Neural cell (in vitro differentiated cells): ENCODE measurements at regions not wholly inside any gene's neighbourhood (a gene's known extent, or its start where the extent isn't known, plus 50 kb on each side); places are given as distances from the start of the nearest gene placed in this dataset.

Experiments used
- H2AFZ ChIP-seq: fragments of 200-600, 300-800 bp; sonication (generic), shearing (Covaris generic); 2 replicates; pipeline ENCODE4 v1.6.0; 2014; ENCODE audit warnings: low read depth, mild to moderate bottlenecking, antibody characterized with exemption, low read length, moderate library complexity
- H3F3A ChIP-seq: fragments of 200-600 bp; shearing (Covaris generic); 2 replicates; pipeline ENCODE4 v1.6.1; 2016; ENCODE audit warnings: mild to moderate bottlenecking, moderate library complexity, mixed read lengths, antibody characterized with exemption, low read length; ENCODE audit not compliant: insufficient read depth, poor library complexity, severe bottlenecking
- H3K27ac ChIP-seq: fragments of 200-600, 300-800 bp; sonication (generic), shearing (Covaris generic); 2 replicates; pipeline ENCODE4 v1.5.1; 2014; ENCODE audit warnings: mild to moderate bottlenecking, low read length, moderate library complexity
- H3K27me3 ChIP-seq: fragments of 300-800, 200-600 bp; sonication (generic), shearing (Covaris generic); 2 replicates; pipeline ENCODE4 v1.6.0; 2014; ENCODE audit warnings: mild to moderate bottlenecking, low read depth, low read length, moderate library complexity; ENCODE audit not compliant: insufficient read depth
- H3K36me3 ChIP-seq: fragments of 300-800, 200-600 bp; sonication (generic), shearing (Covaris generic); 2 replicates; pipeline ENCODE4 v1.5.1; 2014; ENCODE audit warnings: mild to moderate bottlenecking, antibody characterized with exemption, low read length, moderate library complexity; ENCODE audit not compliant: insufficient read depth
- H3K4me2 ChIP-seq: fragments of 300-800, 200-600 bp; sonication (generic), shearing (Covaris generic); 2 replicates; pipeline ENCODE4 v1.6.0; 2014; ENCODE audit warnings: mild to moderate bottlenecking, low read length
- H3K4me3 ChIP-seq: fragments of 300-800, 200-600 bp; sonication (generic), shearing (Covaris generic); 2 replicates; pipeline ENCODE4 v1.5.1; 2014; ENCODE audit warnings: mild to moderate bottlenecking, low read length, moderate library complexity
- H3K79me2 ChIP-seq: fragments of 200-600 bp; shearing (Covaris generic); replicated peaks from 2 replicates; pipeline ENCODE4 v1.6.0; 2014; ENCODE audit warnings: mild to moderate bottlenecking, low read length, moderate library complexity; ENCODE audit not compliant: insufficient read depth
- H3K9ac ChIP-seq: fragments of 300-800, 200-600 bp; sonication (generic), shearing (Covaris generic); 2 replicates; pipeline ENCODE4 v1.6.1; 2016; ENCODE audit warnings: mild to moderate bottlenecking, low read length, mixed read lengths
- H3K9me2 ChIP-seq: fragments of 200-600 bp; shearing (Covaris generic); 2 replicates; pipeline ENCODE4 v1.6.1; 2016; ENCODE audit warnings: mild to moderate bottlenecking, low read length, mixed read lengths; ENCODE audit not compliant: insufficient read depth
- H3K9me3 ChIP-seq: fragments of 200-600, 300-800 bp; sonication (generic), shearing (Covaris generic); 2 replicates; pipeline ENCODE4 v1.6.1; 2016; ENCODE audit warnings: mild to moderate bottlenecking, mixed run types, low read length, moderate library complexity, mixed read lengths
- H4K20me1 ChIP-seq: fragments of 200-600 bp; shearing (Covaris generic); 2 replicates; pipeline ENCODE4 v1.6.1; 2016; ENCODE audit warnings: mild to moderate bottlenecking, mixed run types; ENCODE audit not compliant: insufficient read depth
- CTCF ChIP-seq: fragments of 450-650 bp; IDR thresholded peaks from 2 replicates; pipeline ENCODE4 v1.5.1; 2014; ENCODE audit warnings: antibody characterized with exemption, mild to moderate bottlenecking, moderate library complexity; ENCODE audit not compliant: poor library complexity, severe bottlenecking
- EP300 ChIP-seq: fragments of 450-650 bp; conservative IDR thresholded peaks from 2 replicates; pipeline ENCODE4 v1.6.1; 2014; ENCODE audit warnings: antibody characterized with exemption, mild to moderate bottlenecking, moderate library complexity; ENCODE audit not compliant: poor library complexity, severe bottlenecking
- EZH2 ChIP-seq: fragments of 200-600, 300-800 bp; shearing (Covaris generic), sonication (generic); IDR thresholded peaks from 2 replicates; pipeline ENCODE4 v1.6.1; 2014; ENCODE audit warnings: antibody characterized with exemption, low read length, borderline replicate concordance, mild to moderate bottlenecking; ENCODE audit not compliant: insufficient read depth, poor library complexity, severe bottlenecking
- MXI1 ChIP-seq: fragments of 450-650 bp; conservative IDR thresholded peaks from 2 replicates; pipeline ENCODE4 v1.6.1; 2014; ENCODE audit warnings: antibody characterized with exemption, mild to moderate bottlenecking; ENCODE audit not compliant: poor library complexity, severe bottlenecking
- POLR2AphosphoS5 ChIP-seq: IDR thresholded peaks from 2 replicates; pipeline ENCODE4 v1.6.1; 2012
- RAD21 ChIP-seq: fragments of 450-650 bp; conservative IDR thresholded peaks from 2 replicates; pipeline ENCODE4 v1.6.1; 2014; ENCODE audit warnings: antibody characterized with exemption, mild to moderate bottlenecking, moderate library complexity
- REST ChIP-seq: IDR thresholded peaks from 2 replicates; pipeline ENCODE4 v1.6.1; 2012; ENCODE audit warnings: borderline replicate concordance
- SMC3 ChIP-seq: fragments of 450-650 bp; conservative IDR thresholded peaks from 2 replicates; pipeline ENCODE4 v1.6.1; 2014; ENCODE audit warnings: antibody characterized with exemption, mild to moderate bottlenecking, moderate library complexity; ENCODE audit not compliant: poor library complexity
- TAF1 ChIP-seq: IDR thresholded peaks from 2 replicates; pipeline ENCODE4 v1.6.1; 2012; ENCODE audit warnings: low read depth

GRCh38 chr2:181742922-181743722, 62.8 kb upstream of the NEUROD1 start:
- Histone ChIP-seq H3K9me2 (no peaks in the 10 kb centered on the region), H3K9me3 (no peaks in the 10 kb centered on the region), H3K27ac (no peak overlapping the region), H3K79me2 (no peaks in the 10 kb centered on the region), H3K27me3 (no peaks in the 10 kb centered on the region), H3K9ac (no peak overlapping the region), H3K4me3 (no peak overlapping the region), H4K20me1 (no peaks in the 10 kb centered on the region), H2AFZ (no peak overlapping the region), H3K36me3 (no peaks in the 10 kb centered on the region), H3K4me2 (no peak overlapping the region), H3F3A (no peaks in the 10 kb centered on the region)
- peak; percentile 67 for TF ChIP-seq SMC3
- no peak for TF ChIP-seq TAF1
- TF ChIP-seq RAD21: peak; percentile 69
- TF ChIP-seq CTCF: peak; percentile 71

DNA sequence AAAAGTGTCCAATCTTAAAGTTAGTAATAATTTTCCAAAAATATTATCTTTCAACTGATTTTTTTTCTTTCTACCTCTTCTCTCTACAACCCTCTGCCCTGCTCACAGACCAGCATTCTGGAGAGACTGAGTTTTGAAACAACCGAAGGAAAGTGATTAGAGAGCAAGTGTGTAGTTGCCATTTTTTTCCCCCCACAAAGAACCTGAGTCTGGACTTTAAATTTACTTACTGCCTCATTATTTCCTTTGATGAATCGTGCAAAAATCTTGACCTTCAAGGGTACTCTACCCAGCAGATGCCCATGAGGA, 63.4 kb upstream of the NEUROD1 start:
- H3K27me3 ChIP-seq: no peaks in the 10 kb centered on the region
- no peaks in the 10 kb centered on the region for H3K9me2 ChIP-seq
- H3K9me3 ChIP-seq: no peaks in the 10 kb centered on the region
- H3K9ac ChIP-seq: no peak overlapping the region
- TF ChIP-seq MXI1 (no peak), TAF1 (no peak), SMC3 (no peak), EZH2 (no peak), EP300 (no peak), REST (no peak), CTCF (no peak), POLR2AphosphoS5 (no peak), RAD21 (no peak)
- no peaks in the 10 kb centered on the region for H3F3A ChIP-seq
- no peak overlapping the region for H2AFZ ChIP-seq
- no peak overlapping the region for H3K27ac ChIP-seq
- H3K4me2 ChIP-seq: no peak overlapping the region
- no peak overlapping the region for H3K4me3 ChIP-seq
- H4K20me1 ChIP-seq: no peaks in the 10 kb centered on the region
- H3K79me2 ChIP-seq: no peaks in the 10 kb centered on the region
- no peaks in the 10 kb centered on the region for H3K36me3 ChIP-seq
